Smooth muscle cell (in vitro differentiated cells): ENCODE measurements at regions not wholly inside any gene's neighbourhood (a gene's known extent, or its start where the extent isn't known, plus 50 kb on each side); places are given as distances from the start of the nearest gene placed in this dataset.
"Not testable (repeated sequence)": the region's sequence is repeated elsewhere in the genome, so short reads cannot be mapped to it uniquely, and the experiment has no call there.

Experiments used
- DNase-seq: peaks from one replicate; lab custom pipeline; 2025; ENCODE audit not compliant: unreplicated experiment; lab: John Stamatoyannopoulos, UW
- H2AFZ ChIP-seq: fragments of 200-600 bp; sonication (generic); 2 replicates; pipeline ENCODE4 v1.6.0; 2016; ENCODE audit warnings: antibody characterized with exemption, low read depth, mild to moderate bottlenecking
- H3F3A ChIP-seq: fragments of 200-600 bp; sonication (generic); 2 replicates; pipeline ENCODE4 v1.6.0; 2017; ENCODE audit warnings: antibody characterized with exemption, low read depth
- H3K27ac ChIP-seq: fragments of 200-600 bp; sonication (generic); 2 replicates; pipeline ENCODE4 v1.5.1; 2016; ENCODE audit warnings: low read depth, mild to moderate bottlenecking
- H3K27me3 ChIP-seq: fragments of 200-600 bp; sonication (generic); 2 replicates; pipeline ENCODE4 v1.6.1; 2016; ENCODE audit warnings: low read depth, mild to moderate bottlenecking
- H3K36me3 ChIP-seq: fragments of 200-600 bp; sonication (generic); 2 replicates; pipeline ENCODE4 v1.5.1; 2016; ENCODE audit warnings: low read depth
- H3K4me1 ChIP-seq: fragments of 200-600 bp; sonication (generic); 2 replicates; pipeline ENCODE4 v1.5.1; 2016; ENCODE audit warnings: low read depth
- H3K4me2 ChIP-seq: fragments of 200-600 bp; sonication (generic); 2 replicates; pipeline ENCODE4 v1.6.0; 2016; ENCODE audit warnings: mild to moderate bottlenecking
- H3K4me3 ChIP-seq: fragments of 200-600 bp; sonication (generic); 2 replicates; pipeline ENCODE4 v1.5.1; 2016; ENCODE audit warnings: mild to moderate bottlenecking
- H3K79me2 ChIP-seq: fragments of 200-600 bp; sonication (generic); 2 replicates; pipeline ENCODE4 v1.6.0; 2016; ENCODE audit warnings: low read depth, mild to moderate bottlenecking
- H3K9ac ChIP-seq: fragments of 200-600 bp; sonication (generic); 2 replicates; pipeline ENCODE4 v1.6.0; 2016; ENCODE audit warnings: low read depth
- H3K9me3 ChIP-seq: fragments of 200-600 bp; sonication (generic); replicated peaks from 2 replicates; pipeline ENCODE4 v1.5.1; 2016; ENCODE audit warnings: low read depth
- H4K20me1 ChIP-seq: fragments of 200-600 bp; sonication (generic); 2 replicates; pipeline ENCODE4 v1.6.0; 2016; ENCODE audit warnings: low read depth
- WGBS: methylation state at CpG from one replicate; pipeline ENCODE4 v1.1.7; 2016; ENCODE audit warnings: low lambda C conversion rate; 5-methylcytosine and 5-hydroxymethylcytosine counted together
- TF ChIP-seq, protein P1 (sequence below): fragments of 200-600 bp; sonication (generic); IDR thresholded peaks from 2 replicates; pipeline ENCODE4 v1.5.1; 2017; ENCODE audit warnings: borderline replicate concordance, mild to moderate bottlenecking, antibody characterized with exemption; ENCODE audit not compliant: insufficient read depth, poor library complexity, severe bottlenecking

DNA sequence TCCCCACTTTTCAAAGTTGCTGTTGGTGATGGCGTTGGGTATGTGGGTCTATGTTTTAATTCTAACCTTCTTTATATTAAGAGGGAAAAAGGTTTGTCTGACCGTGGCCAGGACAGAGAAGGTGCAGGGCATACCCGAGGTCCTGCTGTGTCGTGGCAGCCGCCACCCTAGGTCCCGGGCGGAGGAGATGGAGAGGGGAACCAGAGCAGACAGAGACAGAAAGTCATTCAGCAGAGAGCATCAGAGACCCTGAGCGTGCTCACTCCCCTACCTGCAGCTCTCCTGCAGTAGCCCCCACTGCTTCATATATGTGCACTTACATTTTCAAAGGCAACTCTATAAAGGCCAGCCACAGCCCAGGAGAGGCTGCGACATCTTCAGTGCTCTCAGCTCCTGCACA, 327.2 kb upstream of the TNRC6C start:
- Histone ChIP-seq H3K9me3 (no peaks in the 10 kb centered on the region), H2AFZ (no peak overlapping the region), H3K4me3 (no peak overlapping the region), H3K4me2 (no peak overlapping the region), H3K27me3 (no peaks in the 10 kb centered on the region), H3K9ac (no peak overlapping the region), H3F3A (no peaks in the 10 kb centered on the region), H3K79me2 (no peaks in the 10 kb centered on the region), H4K20me1 (no peaks in the 10 kb centered on the region), H3K4me1 (no peaks in the 10 kb centered on the region), H3K36me3 (no peaks in the 10 kb centered on the region), H3K27ac (no peak overlapping the region)
- TF ChIP-seq, protein P1, sequence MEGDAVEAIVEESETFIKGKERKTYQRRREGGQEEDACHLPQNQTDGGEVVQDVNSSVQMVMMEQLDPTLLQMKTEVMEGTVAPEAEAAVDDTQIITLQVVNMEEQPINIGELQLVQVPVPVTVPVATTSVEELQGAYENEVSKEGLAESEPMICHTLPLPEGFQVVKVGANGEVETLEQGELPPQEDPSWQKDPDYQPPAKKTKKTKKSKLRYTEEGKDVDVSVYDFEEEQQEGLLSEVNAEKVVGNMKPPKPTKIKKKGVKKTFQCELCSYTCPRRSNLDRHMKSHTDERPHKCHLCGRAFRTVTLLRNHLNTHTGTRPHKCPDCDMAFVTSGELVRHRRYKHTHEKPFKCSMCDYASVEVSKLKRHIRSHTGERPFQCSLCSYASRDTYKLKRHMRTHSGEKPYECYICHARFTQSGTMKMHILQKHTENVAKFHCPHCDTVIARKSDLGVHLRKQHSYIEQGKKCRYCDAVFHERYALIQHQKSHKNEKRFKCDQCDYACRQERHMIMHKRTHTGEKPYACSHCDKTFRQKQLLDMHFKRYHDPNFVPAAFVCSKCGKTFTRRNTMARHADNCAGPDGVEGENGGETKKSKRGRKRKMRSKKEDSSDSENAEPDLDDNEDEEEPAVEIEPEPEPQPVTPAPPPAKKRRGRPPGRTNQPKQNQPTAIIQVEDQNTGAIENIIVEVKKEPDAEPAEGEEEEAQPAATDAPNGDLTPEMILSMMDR: no peak
- DNase-seq: no peak
- WGBS: 96% methylated on average over 9 of the region's 9 CpGs

DNA sequence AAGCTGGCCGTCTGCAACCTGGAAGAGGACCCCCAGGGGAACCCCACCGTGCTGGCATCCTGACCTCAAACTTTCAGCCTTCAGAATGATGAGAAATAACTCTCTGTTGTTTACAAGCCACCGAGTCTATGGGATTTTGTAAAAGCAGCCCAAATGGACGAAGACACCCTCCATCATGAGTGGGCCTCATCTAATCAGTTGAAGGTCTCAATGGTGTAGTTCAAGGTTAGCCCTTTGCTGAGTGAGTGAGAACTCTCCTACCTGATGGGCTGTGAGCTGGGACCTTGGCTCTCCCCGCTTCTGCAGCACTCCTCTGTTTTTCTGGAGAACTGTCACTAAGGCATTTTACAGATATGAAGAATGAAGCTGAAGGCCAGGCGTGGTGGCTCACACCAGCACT, 325.9 kb upstream of the TNRC6C start:
- no peak overlapping the region for H3K4me2 ChIP-seq
- H3K27me3 ChIP-seq: no peaks in the 10 kb centered on the region
- DNase-seq: no peak
- 90% methylated on average over 6 of the region's 6 CpGs for WGBS
- H3K9ac ChIP-seq: no peak overlapping the region
- no peaks in the 10 kb centered on the region for H3K9me3 ChIP-seq
- no peaks in the 10 kb centered on the region for H3F3A ChIP-seq
- no peak overlapping the region for H2AFZ ChIP-seq
- TF ChIP-seq, protein P1: no peak
- no peak overlapping the region for H3K4me3 ChIP-seq
- H4K20me1 ChIP-seq: no peaks in the 10 kb centered on the region
- H3K27ac ChIP-seq: no peak overlapping the region
- H3K4me1 ChIP-seq: no peaks in the 10 kb centered on the region
- no peaks in the 10 kb centered on the region for H3K36me3 ChIP-seq
- H3K79me2 ChIP-seq: no peaks in the 10 kb centered on the region

DNA sequence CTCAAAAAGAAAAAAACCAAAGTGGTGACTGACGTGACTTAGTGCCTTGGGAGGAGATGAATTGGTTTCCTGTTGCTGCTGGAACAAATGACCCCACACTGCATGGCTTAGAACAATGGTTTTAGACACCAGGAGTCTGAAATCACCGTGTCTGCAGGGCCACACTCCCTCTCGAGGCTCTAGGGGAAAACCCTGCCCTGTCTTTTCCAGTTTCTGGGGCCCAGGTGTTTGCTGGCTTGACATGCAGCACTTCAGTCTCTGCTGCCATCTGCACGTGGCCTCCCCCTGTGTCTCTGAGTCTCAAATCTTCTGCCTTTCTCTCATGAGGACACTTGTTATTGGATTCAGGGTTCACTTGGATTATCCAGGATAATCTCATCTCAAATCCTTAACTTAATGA, 323.8 kb upstream of the TNRC6C start:
- DNase-seq: no peak
- Histone ChIP-seq H3K9me3 (no peaks in the 10 kb centered on the region), H4K20me1 (no peaks in the 10 kb centered on the region), H3K36me3 (no peaks in the 10 kb centered on the region), H2AFZ (no peak overlapping the region), H3K27me3 (no peaks in the 10 kb centered on the region), H3K9ac (no peak overlapping the region), H3K4me1 (no peaks in the 10 kb centered on the region), H3F3A (no peaks in the 10 kb centered on the region), H3K79me2 (no peaks in the 10 kb centered on the region), H3K4me3 (no peak overlapping the region), H3K4me2 (no peak overlapping the region), H3K27ac (no peak overlapping the region)
- TF ChIP-seq, protein P1: no peak
- WGBS: 80% methylated on average over 4 of the region's 4 CpGs

DNA sequence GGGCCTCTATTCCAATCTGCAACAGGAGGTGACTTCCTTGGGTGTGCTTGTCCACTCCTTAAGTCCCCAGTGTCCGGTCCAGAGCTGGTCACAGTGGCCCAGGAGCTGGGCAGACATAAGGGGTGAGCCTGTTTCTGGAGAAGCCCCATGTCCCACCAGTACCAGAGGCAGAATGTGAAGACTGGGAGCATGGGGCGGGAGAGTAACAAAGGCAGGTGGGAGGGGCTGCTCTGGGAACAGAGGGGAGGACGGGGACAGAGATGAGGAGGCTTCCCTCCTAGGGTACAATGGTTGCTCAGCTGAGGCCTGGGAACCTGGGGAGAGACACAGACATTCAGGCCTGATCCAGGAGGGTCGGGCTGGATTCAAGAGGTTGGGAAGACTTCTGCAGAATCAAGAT, 323.3 kb upstream of the TNRC6C start:
- Histone ChIP-seq H3K4me1 (no peaks in the 10 kb centered on the region), H3K4me2 (no peak overlapping the region), H3F3A (no peaks in the 10 kb centered on the region), H3K4me3 (no peak overlapping the region), H3K9me3 (no peaks in the 10 kb centered on the region), H4K20me1 (no peaks in the 10 kb centered on the region), H3K27me3 (peaks cover 1% of the 10 kb centered on the region), H3K27ac (no peak overlapping the region), H3K36me3 (no peaks in the 10 kb centered on the region), H3K79me2 (no peaks in the 10 kb centered on the region), H2AFZ (no peak overlapping the region), H3K9ac (no peak overlapping the region)
- DNase-seq: no peak
- 87% methylated on average over 4 of the region's 4 CpGs for WGBS
- TF ChIP-seq, protein P1: no peak

DNA sequence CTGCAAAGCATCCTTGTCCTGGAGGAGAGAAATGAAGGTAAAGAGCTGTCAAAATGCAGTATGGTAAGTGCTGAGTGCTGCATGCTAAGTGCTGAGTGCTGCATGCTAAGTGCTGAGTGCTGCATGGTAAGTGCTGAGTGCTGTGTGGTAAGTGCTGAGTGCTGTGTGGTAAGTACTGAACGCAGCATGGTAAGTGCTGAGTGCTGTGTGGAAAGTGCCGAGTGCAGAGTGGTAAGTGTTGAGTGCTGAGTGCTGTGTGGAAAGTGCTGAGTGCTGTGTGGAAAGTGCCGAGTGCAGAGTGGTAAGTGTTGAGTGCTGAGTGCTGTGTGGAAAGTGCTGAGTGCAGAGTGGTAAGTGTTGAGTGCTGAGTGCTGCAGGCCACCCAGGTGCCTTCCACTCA, 322.7 kb upstream of the TNRC6C start:
- not testable (repeated sequence) for H3K9me3 ChIP-seq, H3K79me2 ChIP-seq, H2AFZ ChIP-seq, H3K4me3 ChIP-seq, H3K9ac ChIP-seq, H3K27me3 ChIP-seq, H3F3A ChIP-seq, DNase-seq, H3K27ac ChIP-seq, H3K4me2 ChIP-seq, H3K4me1 ChIP-seq, H3K36me3 ChIP-seq, H4K20me1 ChIP-seq
- 64% methylated on average over 3 of the region's 3 CpGs for WGBS
